ENCODE measurements at regions not wholly inside any gene's neighbourhood (a gene's known extent, or its start where the extent isn't known, plus 50 kb on each side); places are given as distances from the start of the nearest gene placed in this dataset.
"Not testable (repeated sequence)": the region's sequence is repeated elsewhere in the genome, so short reads cannot be mapped to it uniquely, and the experiment has no call there.

DNA sequence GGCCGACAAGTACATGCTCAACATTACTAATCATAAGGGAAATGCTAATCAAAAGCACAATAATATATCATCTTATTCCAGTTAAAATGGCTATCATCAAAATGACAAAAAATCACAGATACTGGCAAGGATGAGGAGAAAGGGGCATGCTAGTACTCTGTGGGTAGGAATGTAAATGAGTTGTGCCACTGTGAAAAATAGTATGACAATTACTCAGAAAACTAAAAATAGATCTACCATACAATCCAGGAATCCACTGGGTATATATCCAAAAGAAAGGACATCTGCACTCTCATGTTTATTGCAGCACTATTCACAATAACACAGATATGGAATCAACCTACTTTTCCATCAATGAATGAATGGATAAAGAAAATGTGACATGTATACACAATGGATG lies 1256.5 kb downstream of the SI start:
- no peak for DNase-seq (ENCODE audit: low read depth in 2 of 2)

DNA sequence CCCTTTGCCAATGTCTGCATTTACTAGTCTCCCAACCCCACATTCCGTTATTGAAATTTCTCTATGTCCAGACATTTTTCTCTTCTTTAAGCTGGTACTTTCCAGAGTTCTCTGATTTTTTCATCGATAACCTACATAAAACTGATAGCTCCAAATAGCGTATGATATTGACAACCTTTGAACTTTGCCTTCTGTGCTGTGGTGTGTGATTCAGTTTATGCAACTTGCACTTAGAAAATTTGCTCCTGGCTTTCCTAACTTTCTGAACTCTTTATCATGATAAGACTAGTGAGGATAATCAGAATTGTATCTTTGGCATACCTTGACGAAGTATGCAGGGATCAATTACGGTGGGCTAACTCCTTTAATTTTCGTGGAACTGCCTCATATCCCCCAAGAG lies 1261.3 kb downstream of the SI start:
- DNase-seq (ENCODE audit: low read depth in 2 of 2) = no peak

GRCh38 chr3:163813935-163814334 lies 1264.4 kb downstream of the SI start:
- no peak for DNase-seq (ENCODE audit: low read depth in 2 of 2)

DNA sequence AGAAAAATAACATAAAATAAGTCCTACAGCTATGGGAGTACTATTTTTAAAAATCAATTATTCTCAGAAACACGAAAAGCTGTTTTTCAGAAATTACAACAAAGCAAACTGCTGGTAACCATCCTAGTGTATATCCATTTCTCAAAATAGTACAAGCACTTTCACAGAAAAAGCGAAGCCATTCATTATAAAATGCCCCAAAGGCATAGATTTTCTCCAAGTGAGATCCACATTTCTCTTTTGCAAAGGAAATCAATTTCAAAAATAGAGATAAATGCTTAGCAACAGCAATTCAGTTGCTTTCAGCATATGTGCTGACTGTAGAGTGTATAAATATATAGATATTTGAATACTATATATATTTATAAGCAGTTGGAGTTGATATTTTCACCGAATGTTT lies 1266.3 kb downstream of the SI start:
- no peak for DNase-seq (ENCODE audit: low read depth in 2 of 2)

GRCh38 chr3:163809540-163809993 lies 1268.7 kb downstream of the SI start:
- DNase-seq (ENCODE audit: low read depth in 2 of 2) = no peak

DNA sequence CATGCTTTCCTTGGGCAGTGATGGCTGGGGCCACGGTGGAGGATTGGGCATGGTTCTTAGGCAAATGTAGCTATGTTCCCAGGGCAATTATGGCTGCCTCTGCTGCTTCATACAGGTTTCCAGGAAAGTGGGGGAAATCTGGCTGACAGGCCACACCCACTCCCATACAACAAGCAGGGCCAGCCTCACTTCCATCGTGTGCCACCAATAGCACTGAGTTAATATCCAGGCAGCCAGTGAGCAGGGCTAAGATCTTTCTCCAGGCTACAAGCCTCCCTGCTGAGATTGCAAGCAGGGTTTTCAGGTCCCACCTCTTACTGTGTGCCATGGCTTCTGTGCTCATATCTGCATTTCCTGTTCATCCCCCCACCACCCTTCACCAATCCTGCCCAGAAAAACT lies 1291.9 kb downstream of the SI start:
- DNase-seq (ENCODE audit: low read depth in 2 of 2) = no peak

DNA sequence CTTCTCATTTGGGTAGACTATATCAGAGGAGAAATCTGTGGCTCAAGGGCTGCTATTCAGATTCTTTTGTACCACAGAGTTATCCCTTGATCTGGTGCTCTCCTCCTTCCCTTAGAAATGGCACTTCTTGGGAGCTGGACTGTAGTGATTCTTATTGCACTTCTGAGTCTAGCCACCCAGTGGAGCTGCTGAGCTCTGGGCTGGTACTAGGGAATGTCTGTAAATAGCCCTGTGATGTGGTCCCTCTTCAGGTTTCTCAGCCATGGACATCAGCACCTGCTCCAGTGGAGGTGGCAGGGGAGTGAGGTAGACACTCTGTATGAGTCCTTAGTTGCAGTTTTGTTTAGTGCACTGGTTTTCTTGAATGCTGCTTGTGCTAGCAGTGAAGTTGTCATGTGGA lies 1292.6 kb downstream of the SI start:
- no peak for DNase-seq (ENCODE audit: low read depth in 2 of 2)

GRCh38 chr3:163779396-163780344 lies 1298.6 kb downstream of the SI start:
- no peak for DNase-seq (ENCODE audit: low read depth in 2 of 2)

- DNase-seq (ENCODE audit: low read depth in 2 of 2) = no peak
Observed at GRCh38 chr3:163776743-163777142, 1301.6 kb downstream of the SI start.

DNA sequence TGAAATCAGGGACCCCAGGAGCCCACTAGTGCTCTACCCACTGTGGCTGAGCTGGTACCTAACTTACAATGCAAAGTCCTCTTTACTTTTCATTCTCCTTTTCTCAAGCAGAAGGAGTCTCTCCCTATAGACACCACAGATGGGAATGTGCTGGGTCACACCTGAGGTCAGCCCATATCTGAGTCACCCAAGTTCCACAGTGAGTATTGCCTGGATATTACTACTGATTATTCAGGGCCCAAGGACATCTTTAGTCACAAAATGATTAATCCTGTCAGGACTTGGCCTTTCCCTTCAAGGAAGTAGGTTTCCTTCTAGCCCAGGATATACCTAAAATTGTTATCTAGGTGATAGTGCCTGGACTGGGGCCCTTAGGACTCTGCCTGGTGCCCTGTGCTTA lies 1305.2 kb downstream of the SI start:
- DNase-seq (ENCODE audit: low read depth in 2 of 2) = no peak

GRCh38 chr3:163768048-163768447 lies 1310.2 kb downstream of the SI start:
- DNase-seq (ENCODE audit: low read depth in 2 of 2) = no peak

DNA sequence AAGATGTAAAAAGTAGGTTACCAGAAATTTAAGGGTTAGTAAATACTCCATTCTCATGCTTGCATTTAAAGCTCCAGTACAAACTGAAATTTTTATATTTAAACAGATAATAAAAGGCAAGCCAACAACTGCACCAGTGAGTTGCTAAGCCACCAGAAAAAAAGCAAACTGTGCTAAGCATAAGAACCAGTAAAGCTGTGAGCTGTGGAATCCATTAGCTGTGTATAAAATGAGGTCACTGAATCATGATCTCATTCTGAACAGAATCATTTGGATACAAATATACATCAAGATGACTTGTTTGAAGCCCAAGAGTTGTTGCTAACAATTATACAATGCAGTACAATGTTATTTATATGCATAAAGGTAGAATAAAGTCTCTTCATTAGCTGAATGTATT lies 1312.2 kb downstream of the SI start:
- DNase-seq (ENCODE audit: low read depth in 2 of 2) = no peak

DNA sequence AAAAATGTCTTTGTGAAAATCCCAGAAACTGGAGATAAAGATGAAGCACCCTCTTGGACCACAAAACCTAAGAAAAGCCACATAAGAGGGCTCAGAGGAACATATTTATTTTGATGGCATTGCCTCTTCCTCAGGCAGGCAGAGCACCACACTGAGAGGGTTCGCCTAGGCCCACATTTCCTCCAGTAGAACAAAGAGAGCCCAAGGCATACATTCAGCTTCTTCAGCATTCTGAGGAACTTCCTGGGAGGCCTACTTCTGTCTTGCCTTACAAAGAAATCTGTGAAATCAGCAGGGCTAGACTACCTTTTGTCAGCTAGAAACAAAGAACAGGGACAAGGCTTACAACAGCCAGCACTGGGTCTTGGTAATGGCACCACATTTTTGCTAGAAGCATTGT lies 1325.3 kb downstream of the SI start:
- DNase-seq (ENCODE audit: low read depth in 2 of 2) = no peak

GRCh38 chr3:163745204-163745603 lies 1333.1 kb downstream of the SI start:
- DNase-seq (ENCODE audit: low read depth in 2 of 2) = no peak

DNA sequence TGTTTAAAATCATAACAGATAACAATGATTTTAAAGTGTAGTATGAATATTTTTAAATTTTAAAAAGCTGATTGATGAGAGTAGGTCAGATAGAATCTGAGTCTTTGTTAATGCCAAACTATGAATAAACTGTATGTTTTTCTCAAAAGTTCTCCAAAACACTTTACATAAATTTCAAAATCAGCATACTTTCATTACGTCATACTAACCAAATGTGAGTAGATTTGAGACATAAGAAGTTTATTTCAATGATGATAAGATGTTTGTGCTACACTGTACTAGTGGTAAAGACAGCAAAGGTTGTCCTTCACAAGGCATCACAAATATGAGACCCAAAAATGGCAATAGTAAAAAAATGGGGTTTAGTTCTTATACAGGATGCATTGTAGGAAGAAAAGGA lies 1342.9 kb downstream of the SI start:
- no peak for DNase-seq (ENCODE audit: low read depth in 2 of 2)

GRCh38 chr3:163730684-163731083 lies 1347.6 kb downstream of the SI start:
- no peak for DNase-seq (ENCODE audit: low read depth in 2 of 2)

DNA sequence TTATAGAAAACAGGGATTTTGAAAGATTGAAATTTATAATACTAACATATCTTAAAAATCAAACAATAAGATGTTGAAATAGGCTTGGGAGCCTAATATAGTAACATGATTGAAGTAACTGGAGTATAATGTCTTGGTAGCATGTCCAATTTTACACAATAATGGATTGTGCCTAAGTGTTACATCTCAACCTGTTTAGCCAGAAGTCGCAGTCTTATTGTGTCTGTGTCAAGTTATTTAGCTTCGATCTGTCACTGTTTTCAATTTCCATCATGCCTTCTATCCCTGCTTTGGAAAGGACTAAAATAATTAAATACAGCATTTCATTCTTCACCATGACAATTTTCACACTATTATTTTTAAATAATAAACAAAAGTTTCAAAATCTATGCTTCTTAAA lies 1352.2 kb downstream of the SI start:
- DNase-seq (ENCODE audit: low read depth in 2 of 2) = no peak

DNA sequence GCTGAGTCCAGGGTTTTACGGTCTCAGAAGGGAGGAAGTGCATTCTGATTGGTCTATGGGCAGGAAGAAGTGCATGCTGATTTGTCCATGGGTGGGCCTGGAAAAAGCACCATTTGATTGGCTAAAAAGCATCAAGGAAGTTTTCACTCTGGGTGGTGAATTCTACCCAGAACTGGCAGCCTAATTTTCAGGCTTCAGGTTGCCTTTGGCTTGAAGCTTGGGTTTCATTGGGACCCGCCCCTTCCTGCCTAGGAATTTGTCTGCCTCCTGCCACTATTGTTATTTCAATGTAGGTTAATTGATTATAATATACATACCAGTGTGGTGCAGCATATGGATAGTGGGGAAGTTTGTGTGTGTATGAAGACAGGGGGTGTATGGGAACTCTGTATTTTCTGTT lies 1355.9 kb downstream of the SI start:
- DNase-seq (ENCODE audit: low read depth in 2 of 2) = no peak

GRCh38 chr3:163721596-163721995 lies 1356.7 kb downstream of the SI start:
- no peak for DNase-seq (ENCODE audit: low read depth in 2 of 2)

- DNase-seq (ENCODE audit: low read depth in 2 of 2) = no peak
Observed at GRCh38 chr3:163717377-163717776, 1360.9 kb downstream of the SI start.

DNA sequence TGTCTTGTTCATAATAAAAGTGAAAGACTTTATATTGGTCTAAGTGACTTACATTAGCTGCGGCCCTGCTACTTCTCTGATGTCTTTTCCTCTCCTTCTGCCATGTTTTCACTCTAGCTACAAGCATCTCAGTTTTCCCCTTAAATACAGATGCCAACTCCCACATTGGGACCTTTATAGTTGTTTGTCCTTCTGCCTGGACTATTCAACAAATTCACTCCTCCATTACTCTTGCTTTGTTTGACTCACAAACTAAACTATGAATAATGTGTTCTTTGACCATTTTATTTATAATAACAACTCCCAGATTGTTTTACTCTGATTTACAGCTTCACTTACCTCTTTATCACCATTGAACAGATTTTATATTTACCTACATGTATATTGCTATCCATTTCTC lies 1369.9 kb downstream of the SI start:
- no peak for DNase-seq (ENCODE audit: low read depth in 2 of 2)

- no peak for DNase-seq (ENCODE audit: low read depth in 2 of 2)
Observed at GRCh38 chr3:163707659-163708058, 1370.6 kb downstream of the SI start.

- DNase-seq (ENCODE audit: low read depth in 2 of 2) = not testable (repeated sequence)
Observed at GRCh38 chr3:163698221-163698620, 1380.1 kb downstream of the SI start.

- no peak for DNase-seq (ENCODE audit: low read depth in 2 of 2)
Observed at GRCh38 chr3:163692494-163692893, 1385.8 kb downstream of the SI start.
